ENCODE measurements at regions not wholly inside any gene's neighbourhood (a gene's known extent, or its start where the extent isn't known, plus 50 kb on each side); places are given as distances from the start of the nearest gene placed in this dataset.
A peak's percentile ranks its signal among the peaks of the same experiment; 100 is the strongest.
"Not testable (repeated sequence)": the region's sequence is repeated elsewhere in the genome, so short reads cannot be mapped to it uniquely, and the experiment has no call there.

GRCh38 chr4:164648849-164649212, 105.1 kb upstream of the SMIM31 start (continued):
- TF ChIP-seq MLX (CRISPR knock-in tag; IDR thresholded peaks at IDR 0.05) (no peak), ATF3 (CRISPR knock-in tag; conservative IDR thresholded peaks at IDR 0.05) (no peak), TEAD1 (CRISPR knock-in tag; IDR thresholded peaks at IDR 0.05) (no peak)

GRCh38 chr4:164659765-164660164, 94.2 kb upstream of the SMIM31 start:
- H3K9me3 Mint-ChIP-seq, result peaks cover 32% of the 10 kb centered on the region
- H3K4me1 Mint-ChIP-seq, result no peaks in the 10 kb centered on the region
- no peak for TF ChIP-seq FOXP1 (CRISPR knock-in tag; IDR thresholded peaks at IDR 0.05; ENCODE audit: borderline replicate concordance)
- TF ChIP-seq E2F4 (CRISPR knock-in tag; IDR thresholded peaks at IDR 0.05; ENCODE audit: borderline replicate concordance, low read depth), result no peak
- no peak for TF ChIP-seq SP1 (CRISPR knock-in tag; conservative IDR thresholded peaks at IDR 0.05)
- no peak for TF ChIP-seq OVOL2 (CRISPR knock-in tag; IDR thresholded peaks at IDR 0.05; ENCODE audit: borderline replicate concordance)
- no peak for TF ChIP-seq ZNF425 (CRISPR knock-in tag; conservative IDR thresholded peaks at IDR 0.05)
- no peak for TF ChIP-seq CREM (CRISPR knock-in tag; IDR thresholded peaks at IDR 0.05)
- no peak for TF ChIP-seq NFATC4 (CRISPR knock-in tag; IDR thresholded peaks at IDR 0.05)
- no peak for TF ChIP-seq ZNF317 (CRISPR knock-in tag; IDR thresholded peaks at IDR 0.05; ENCODE audit: borderline replicate concordance, low read depth)
- TF ChIP-seq PRRX2 (CRISPR knock-in tag; IDR thresholded peaks at IDR 0.05), result no peak
- TF ChIP-seq ZBTB43 (CRISPR knock-in tag; IDR thresholded peaks at IDR 0.05), result no peak
- TF ChIP-seq ZNF281 (CRISPR knock-in tag; IDR thresholded peaks at IDR 0.05), result no peak
- TF ChIP-seq ZNF121 (CRISPR knock-in tag; IDR thresholded peaks at IDR 0.05), result no peak
- TF ChIP-seq AFF4 (CRISPR knock-in tag; IDR thresholded peaks at IDR 0.05; ENCODE audit: borderline replicate concordance), result no peak
- no peak for TF ChIP-seq RELA (CRISPR knock-in tag; IDR thresholded peaks at IDR 0.05; ENCODE audit: borderline replicate concordance)
- no peak for TF ChIP-seq E2F1 (CRISPR knock-in tag; IDR thresholded peaks at IDR 0.05)
- no peak for TF ChIP-seq ATF1 (CRISPR knock-in tag; IDR thresholded peaks at IDR 0.05)
- no peak for TF ChIP-seq NFYB (CRISPR knock-in tag; conservative IDR thresholded peaks at IDR 0.05; ENCODE audit: low read depth)
- no peak for TF ChIP-seq ZNF423 (CRISPR knock-in tag; IDR thresholded peaks at IDR 0.05)
- TF ChIP-seq NR2C2 (CRISPR knock-in tag; IDR thresholded peaks at IDR 0.05), result no peak
- CTCF ChIA-PET, result no interaction called here
- peaks cover 13% of the 10 kb centered on the region for H3K36me3 Mint-ChIP-seq
- POLR2A ChIA-PET, result no interaction called here
- H3K27ac Mint-ChIP-seq, result no peak overlapping the region
- no peaks in the 10 kb centered on the region for H3K27me3 Mint-ChIP-seq (ENCODE audit: low read depth)
- ATAC-seq, result no peak
- no peak for DNase-seq (ENCODE audit: low spot score)
- no peak overlapping the region for H3K4me3 Mint-ChIP-seq

GRCh38 chr4:164676152-164676551, 77.8 kb upstream of the SMIM31 start:
- H3K27ac Mint-ChIP-seq, result not testable (repeated sequence)

More at GRCh38 chr4:164676152-164676551, 77.8 kb upstream of the SMIM31 start:
- ATAC-seq; H3K27me3 Mint-ChIP-seq (ENCODE audit: low read depth); H3K36me3 Mint-ChIP-seq; H3K4me1 Mint-ChIP-seq; H3K4me3 Mint-ChIP-seq; H3K9me3 Mint-ChIP-seq; CTCF ChIA-PET; POLR2A ChIA-PET: not testable (repeated sequence)
- peak; percentile 29 for DNase-seq (ENCODE audit: low spot score)

Measured in WTC11 (cell line).